ENCODE measurements at regions not wholly inside any gene's neighbourhood (a gene's known extent, or its start where the extent isn't known, plus 50 kb on each side); places are given as distances from the start of the nearest gene placed in this dataset.

DNA sequence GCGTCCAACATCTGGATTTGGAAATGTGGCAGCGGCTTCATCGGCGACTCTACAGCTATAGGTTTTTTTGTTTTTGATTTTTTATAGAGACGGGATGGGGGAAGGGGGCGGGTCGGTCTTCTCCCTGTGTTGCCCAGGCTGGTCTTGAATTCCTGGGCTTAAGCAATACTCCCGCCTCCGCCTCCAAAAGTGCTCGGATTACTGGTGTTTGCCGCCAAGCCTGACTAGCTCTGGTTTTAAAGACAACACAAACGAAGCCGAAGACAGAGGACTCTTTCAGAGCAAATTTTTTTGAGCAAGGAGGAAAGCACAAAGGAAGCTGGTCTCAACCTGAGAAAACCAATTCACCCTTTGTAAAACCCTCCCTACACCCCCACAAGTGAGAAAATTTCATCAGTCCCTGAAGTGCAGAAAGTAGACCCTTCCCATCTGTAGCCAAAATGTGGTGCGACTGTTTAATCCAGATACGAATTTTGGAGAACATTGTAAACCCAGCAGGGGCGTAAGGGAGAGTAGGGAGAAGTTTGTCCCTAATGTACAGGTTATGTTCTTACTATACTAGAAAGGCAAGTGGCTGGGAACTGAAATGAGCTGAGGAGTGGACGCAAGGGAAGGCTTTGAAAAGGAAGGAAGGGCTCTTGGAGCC, 185.9 kb downstream of the TRIM27 start:
- DNase-seq (ENCODE audit: low spot score): no peak

DNA sequence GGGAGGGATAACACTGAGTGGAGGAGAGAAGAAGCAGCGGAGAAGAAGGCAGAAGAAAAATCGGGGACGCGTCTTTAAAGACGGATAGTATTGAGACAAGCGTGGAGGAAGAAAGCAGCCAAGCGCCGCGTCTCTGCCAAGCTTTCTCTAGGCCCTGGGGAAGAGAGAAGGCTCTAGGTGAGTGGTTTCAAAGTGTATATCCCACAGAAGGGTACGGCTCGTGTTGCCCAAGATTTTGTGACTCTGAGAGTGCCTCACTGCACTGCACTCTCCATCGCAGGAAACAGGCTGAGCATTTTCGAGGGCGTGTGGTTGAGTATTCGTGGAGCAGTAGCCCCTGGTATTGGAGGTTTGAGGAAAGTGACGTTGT, 185.4 kb downstream of the TRIM27 start:
- no peak for DNase-seq (ENCODE audit: low spot score)

DNA sequence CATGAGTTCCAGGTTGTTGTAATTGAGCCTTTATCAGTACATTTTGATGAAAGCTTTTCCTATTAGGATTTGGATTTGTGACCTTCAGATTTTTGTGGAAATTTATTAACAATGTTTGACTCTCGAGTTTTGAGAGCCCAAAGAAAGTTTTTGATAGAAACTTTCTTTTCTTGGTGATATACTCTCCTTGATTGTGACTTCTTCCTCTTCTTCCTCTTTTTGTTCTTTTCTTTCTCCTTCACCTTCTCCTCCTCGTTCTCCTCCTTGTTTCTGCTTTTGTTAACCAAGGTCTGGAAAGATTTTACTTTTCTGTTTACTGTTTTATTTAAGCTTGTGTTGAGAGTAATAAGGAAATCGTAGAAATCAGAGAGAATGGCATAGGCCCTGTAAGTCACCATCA, 182.4 kb downstream of the TRIM27 start:
- DNase-seq (ENCODE audit: low spot score): no peak

DNA sequence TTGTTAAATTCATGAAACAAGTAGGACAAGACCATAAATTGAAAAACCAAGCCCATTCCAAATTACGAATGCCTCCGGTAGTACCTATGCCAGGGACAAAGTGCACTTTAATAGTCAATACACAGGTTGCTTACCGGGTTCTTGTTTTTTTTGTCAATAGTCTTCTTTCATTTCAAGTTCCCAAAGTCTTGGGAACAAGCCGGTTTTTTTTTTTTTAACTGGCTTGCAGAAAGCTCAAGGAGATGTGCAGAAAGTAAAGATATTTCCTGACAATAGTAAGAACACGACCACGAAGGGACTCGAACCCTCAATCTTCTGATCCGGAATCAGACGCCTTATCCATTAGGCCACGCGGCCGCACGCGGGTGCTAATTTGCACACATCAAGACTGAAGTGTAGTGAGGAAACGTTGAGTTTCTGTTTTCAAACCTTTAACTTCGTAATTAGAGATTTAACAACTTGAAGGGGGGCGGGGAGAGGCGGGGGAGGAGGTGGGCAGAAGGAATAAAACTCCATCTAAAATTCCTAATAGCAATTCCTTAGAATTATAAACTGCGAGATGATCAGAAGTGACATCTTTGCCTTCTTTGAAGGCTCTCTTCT, 181.0 kb downstream of the TRIM27 start:
- DNase-seq (ENCODE audit: low spot score): no peak

DNA sequence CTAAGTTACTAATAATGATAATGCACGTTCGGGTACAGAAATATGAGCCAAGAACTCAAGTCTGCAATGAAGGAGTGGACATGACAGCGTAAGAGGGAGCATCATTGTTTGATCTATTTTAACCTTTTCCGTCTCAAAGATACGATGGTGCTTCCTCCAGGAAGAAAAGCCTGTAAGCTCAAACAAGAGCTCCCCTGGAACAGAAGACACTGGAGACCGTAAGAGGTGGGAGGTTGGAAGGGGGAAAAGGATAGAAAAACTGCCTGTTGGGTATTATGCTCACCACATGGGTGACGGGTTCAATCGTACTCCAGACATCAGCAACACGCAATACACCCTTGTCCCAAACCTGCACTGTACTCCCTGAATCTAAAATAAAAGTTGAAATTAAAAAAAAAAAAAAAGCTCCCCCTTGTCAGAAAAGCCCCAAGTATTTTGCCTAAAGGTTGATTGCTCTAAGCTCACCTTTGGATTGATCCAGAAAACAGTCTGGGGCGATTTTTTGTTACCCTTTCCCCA, 180.5 kb downstream of the TRIM27 start:
- DNase-seq (ENCODE audit: low spot score): no peak

DNA sequence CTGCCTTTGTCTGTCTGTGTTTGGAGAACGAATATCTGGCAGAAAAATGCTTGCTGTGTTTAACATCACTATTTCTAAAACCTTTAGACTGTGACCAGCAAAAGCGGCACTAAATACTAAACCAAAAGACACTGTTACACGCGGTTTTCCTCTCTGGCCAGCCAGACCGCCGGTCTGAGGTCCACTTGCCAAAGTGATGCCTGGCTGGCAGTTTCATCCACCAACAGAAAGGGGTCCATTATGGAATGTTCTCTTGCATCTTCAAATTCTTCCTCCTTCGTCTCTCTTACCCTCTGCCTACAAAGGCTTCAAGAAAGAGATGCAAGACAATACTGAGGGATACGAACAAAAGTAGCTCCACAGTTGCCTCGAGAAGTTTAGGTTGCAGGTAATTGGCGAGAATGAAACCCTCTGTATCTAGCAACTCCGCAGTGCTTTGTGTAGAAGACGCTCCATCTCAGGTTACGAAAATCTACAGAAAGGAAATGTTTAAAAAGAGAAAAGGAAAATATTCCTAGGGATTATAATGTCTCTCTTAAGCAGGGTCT, 176.6 kb downstream of the TRIM27 start:
- no peak for DNase-seq (ENCODE audit: low spot score)

DNA sequence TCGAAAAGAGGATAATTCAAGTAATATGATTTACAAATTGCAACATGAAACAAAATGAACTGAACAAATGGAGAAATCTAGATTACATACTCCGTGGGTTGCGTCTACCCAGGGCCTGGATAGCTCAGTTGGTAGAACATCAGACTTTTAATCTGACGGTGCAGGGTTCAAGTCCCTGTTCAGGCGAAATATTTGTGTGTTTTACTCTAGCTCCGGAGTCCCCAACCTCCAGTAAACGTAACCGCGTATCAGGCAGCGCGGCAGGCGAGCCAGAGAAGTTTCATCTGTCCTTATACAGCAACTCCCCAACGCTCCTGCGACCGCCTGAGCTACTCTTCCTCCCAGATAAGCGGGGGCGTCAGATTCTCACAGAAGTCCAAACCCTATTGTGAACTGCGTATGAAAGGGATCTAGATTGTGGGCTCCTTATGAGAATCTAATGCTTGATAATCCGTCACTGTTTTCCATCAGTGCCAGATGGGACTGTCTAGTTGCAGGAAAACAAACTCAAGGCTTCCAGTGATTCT, 176.1 kb downstream of the TRIM27 start:
- no peak for DNase-seq (ENCODE audit: low spot score)

DNA sequence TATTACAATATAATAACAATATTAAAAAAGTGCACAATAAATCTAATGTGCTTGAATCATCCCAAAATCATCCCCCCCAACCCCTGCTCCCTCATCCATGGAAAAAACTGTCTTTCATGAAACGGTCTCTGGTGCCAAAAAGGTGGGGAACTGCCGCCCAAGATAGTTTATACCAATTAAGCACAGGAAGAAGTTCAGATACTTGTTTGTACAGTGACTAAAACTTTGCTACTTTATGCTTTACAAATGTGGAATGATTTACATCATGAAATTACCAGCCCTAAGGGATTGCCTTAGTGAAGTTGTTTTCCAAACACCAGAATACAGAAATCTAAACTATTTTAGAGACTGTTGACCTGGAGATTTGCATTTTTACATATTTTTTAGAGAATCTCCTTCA, 175.6 kb downstream of the TRIM27 start:
- no peak for DNase-seq (ENCODE audit: low spot score)

DNA sequence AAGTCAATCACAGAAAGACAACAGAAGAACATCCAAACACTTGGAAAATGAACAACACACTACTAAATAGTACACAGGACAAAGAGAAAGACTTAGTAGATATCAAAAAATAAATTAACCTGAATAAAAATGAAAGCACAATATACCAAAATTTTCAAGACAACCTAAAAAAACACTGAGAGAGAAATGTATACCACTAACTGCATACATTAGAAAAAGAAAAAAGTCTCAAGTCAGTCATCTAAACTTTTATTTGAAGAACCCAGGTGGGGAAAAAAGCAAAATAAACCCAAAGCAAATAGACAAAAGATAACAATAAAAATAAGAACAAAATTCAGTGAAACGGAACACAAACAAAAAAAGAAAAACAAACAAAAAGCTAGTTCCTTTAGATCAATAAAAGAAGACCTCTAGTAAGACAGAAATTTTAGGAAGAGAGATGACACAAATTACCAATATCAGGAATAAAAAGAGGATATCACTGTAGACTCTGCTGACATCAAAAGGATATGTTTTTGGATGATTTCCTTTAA, 172.8 kb downstream of the TRIM27 start:
- DNase-seq (ENCODE audit: low spot score): no peak

DNA sequence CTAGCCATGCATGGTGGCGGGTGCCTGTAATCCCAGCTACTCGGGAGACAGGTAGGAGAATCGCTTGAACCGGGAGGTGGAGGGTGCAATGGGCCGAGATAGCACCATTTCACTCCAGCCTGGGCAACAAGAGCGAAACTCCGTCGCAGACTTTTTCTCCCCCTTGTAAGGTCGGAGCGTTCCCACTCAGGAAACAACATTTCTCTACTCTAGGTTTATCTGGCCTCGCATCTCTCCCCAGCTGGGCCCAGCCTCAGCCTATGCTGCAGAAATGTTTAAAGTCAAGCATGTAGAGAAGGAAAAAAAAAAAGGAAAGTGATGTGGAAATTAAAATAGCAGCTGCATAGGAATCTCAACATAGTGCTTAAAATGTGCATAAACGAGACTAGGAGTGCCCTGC, 172.3 kb downstream of the TRIM27 start:
- no peak for DNase-seq (ENCODE audit: low spot score)

DNA sequence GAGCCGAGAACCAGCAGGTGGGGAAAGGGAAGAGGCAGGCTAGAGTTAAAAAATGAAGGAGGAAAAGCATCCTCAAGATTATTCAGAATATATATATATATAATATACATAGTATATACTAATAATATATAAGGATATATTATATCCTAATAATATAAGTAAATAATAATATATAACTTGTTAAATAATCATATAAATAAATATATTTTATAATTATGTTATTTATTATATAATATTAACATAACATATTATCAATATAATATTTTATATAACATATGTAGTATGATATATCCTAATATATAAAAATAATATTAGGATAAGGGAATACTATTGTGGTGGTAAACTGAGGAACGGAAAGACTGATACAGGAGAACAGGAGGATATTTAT, 171.8 kb downstream of the TRIM27 start:
- DNase-seq (ENCODE audit: low spot score): no peak

DNA sequence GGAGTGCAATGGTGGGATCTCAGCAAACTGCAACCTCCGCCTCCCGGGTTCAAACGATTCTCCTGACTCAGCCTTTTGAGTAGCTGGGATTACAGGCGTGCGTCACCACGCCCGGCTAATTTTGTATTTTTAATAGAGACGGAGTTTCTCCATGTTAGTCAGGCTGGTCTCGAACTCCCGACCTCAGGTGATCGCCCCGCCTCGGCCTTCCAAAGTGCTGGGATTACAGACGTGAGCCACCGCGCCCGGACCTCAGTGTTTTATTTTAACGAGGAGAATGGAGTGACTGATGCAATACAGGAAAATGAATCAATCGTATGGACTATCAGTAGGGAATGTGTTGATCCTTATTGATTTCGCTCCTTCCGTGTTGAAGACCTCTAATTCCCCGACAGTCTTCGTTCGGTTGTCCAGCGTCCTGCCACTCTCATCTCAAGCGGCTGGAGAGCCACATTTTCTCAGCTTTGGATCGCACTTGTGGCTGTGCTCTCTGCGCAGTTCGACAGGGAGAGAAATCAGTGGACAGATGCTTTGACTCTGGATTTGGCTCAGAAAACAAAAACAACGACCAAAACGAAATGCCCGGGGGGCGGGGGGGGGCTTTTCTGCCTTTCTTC, 166.2 kb downstream of the TRIM27 start:
- no peak for DNase-seq (ENCODE audit: low spot score)

DNA sequence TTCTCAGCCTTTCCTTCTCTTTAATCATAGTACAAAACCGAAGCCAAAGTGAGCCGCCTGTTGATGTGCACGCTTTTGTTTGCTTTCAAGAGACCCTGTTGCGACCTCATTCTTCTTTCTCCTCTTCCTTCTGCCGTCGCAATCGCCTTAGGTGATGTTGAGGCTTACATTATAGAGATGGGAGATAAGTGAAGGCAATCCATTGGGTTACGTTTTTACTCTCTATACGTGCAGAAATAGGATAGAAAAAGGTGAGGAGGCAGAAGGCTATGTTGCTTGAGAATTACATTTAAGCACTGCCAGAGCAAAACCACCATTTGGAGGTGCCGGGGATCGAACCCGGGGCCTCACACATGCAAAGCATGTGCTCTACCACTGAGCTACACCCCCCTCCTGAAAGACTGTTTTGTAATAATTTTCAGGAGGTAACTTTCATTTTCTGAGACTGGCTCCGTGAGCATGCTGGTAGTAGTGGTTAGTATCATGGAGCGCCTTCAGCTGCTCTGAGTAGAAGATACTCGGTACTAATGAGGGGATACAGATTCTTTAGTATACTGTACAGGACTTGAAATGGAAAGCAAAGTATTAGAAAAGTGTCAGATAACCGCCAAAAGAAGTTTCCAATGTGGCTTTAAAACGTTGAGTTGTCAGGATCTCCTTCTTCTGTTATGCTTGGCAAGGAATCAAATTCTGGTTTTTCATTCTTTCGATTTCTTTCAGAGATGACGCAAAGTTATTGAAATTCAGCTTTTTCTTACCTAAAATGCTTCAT, 165.6 kb downstream of the TRIM27 start:
- DNase-seq (ENCODE audit: low spot score): no peak

DNA sequence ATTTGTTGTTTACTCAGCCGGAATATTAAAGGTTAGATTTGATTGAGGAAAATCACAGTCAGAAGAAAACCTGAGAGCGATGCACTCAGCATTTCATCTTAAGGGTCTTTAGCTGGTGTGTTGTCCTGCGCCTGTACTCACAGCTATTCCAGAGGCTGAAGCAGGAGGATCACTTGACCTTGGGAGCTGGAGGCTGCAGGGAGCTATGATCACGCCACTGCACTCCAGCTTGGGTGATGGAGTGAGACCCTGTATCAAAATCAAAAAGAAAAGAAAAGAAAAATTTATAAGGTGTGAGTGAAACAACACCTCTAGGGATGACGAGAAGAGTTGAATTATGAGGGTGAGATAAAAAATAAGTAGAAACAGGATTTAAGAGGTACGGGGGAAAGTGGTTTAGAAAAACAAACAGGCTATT, 165.0 kb downstream of the TRIM27 start:
- DNase-seq (ENCODE audit: low spot score): no peak

DNA sequence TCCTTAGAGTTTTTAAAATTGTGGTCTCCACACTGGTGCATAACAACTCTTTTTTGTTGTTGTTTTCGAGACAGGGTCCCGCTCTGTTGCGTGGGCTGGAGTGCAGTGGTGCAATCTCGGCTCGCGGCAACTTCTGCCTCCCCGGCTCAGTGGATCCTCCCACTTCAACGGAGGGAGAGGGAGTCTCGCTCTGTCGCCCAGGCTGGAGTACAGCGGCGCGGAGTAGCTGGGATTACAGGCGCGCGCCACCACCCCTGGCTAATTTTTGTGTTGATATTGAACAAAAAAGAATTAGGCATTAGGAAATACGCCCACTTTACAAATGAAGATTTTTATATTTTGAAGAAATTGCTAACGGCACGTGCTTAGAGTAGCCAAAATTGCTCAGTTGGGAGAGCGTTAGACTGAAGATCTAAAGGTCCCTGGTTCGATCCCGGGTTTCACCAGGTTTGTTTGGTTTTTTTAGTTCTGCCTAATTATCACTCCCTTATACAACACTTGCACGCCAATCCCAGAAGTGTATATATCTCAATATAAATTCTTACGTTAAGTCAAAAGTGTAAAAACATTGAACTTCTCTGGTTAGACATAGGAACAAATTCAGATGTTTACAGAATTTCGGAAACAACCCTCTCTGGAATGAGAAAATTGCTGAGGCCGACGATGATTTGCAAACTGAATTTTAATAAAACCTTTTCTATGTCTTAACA, 159.6 kb downstream of the TRIM27 start:
- DNase-seq (ENCODE audit: low spot score): no peak

DNA sequence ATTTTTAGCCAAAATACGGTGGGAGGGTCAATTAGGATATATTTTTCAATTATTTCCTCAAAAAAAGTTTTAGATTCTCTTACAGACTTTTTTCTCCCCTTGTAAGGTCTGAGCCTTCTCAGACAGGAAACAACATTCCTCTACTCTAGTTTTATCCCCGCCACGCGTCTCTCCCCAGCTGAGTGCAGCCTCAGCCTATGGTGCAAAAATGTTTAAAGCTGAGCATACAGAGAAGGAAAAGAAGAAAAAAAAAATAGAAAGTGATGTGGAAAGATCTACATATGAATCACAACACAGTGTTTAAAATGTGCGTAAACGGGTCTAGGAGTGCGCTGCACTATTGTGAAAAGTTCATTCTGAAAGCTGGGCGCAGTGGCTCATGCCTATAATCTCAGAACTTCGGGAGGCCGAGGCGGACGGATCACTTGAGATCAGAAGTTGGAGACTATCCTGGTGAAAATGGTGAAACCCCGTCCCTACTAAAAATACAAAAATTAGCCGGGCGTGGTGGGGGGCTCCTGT, 159.0 kb downstream of the TRIM27 start:
- DNase-seq (ENCODE audit: low spot score): no peak

DNA sequence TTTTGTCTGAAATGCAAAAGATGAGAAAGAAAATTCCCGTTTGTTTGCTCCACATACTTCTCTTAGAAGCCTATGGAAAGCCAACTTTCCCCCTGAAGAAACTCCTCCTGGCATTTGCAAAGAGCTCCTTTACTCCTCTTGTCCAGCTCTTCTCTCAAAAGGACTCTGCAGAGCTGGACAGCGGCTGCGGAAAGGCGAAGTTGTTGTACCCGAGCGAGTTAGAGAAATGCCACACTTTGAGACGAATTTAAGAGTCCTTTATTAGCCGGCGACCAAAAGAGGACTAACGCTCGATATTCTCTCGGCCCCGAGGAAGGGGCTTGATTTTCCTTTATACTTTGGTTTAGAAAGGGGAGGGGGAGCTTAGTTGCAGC, 157.8 kb downstream of the TRIM27 start:
- DNase-seq (ENCODE audit: low spot score): no peak

DNA sequence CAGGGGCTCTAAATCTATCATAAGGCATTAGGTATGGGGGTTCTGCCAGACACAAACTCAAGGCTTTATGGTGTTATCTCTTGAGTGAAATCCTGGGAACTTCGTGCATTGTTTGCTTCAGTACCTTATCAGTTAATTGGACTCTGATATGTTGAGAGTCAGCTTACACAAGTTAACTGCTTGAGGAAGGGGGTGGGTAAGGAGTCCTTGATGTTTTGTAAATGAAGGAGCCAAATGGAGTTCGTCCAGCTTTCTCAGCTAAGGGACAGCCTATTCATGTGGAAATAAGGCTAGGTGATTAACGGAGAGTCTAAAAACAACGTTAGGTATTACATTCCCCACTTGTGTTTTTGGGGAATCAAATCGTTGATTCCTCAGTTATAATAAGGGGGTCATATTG, 157.4 kb downstream of the TRIM27 start:
- DNase-seq (ENCODE audit: low spot score): no peak

DNA sequence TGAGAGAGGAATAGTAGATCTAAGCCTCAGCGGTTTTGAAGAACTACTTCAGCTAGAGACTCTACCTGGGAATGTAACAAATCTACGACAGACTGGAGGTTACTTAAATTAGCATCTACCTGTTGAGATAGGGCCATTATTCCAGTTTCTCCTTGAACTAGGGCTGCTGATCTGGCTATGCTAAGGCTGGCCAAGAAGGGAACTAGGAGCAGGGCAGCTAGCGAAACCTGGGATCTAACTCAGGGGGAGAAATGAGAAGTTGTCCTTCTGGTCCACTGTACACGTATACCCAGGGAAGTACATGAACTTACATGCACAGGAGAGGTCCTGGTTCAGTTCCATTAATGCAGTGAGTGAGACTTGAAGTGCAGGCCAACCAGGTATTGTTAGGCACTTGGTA, 156.7 kb downstream of the TRIM27 start:
- DNase-seq (ENCODE audit: low spot score): no peak

DNA sequence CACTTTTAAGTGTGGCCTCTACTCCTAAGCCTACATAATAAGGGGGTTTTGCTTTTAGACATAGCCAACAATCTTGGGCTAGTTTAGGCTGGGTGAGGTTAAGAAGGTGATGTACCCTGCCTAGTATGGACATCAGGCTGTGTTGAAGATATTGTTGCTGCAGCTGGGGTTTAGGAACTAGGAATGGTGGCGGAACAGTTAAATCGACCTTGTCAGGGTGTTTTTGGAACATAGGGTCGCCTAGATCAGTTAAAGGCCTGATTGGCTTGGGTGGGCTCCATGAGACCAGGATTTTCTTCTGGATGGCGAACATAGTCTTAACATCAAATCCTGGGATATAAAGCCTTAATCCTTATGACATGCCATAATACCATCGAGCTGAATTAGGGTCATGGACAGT, 156.1 kb downstream of the TRIM27 start:
- no peak for DNase-seq (ENCODE audit: low spot score)

DNA sequence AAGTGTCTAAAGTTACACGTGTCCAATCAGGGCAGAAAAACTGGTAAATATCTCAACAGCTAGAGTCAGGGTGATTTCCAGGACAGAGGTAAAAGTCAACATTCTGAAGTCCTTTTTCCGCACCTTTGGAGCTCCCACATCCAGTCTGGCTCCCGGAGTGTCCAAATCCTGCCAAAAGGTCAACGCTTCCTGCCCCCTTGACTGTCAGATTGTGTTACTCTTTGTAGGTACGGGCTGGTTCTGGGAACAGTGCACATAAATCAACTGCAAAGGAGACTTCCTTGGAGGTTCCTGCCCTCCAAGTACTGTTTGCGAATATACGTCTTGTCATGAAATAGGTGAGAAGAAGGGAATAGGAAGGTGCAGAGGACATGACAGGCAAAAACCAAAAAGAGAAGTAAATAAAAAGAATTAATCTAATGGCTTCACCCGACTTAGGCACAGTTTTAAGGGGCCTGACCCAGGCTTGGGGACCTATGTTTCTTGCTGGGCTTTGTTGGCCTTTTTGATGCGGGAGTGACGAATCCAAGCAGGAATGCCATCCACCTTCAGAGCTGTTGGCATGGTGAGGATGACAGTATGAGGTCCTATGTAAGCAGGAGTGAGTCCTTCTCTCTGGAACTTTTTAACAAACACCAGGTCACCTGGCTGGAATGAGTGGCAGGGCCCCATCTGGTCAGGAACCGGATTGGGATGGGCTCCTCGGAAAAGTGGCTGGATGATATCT, 155.4 kb downstream of the TRIM27 start:
- no peak for DNase-seq (ENCODE audit: low spot score)
